PC-9 (cell line): ENCODE measurements at regions not wholly inside any gene's neighbourhood (a gene's known extent, or its start where the extent isn't known, plus 50 kb on each side); places are given as distances from the start of the nearest gene placed in this dataset.

Experiments used
- BruUV-seq: library from RNA; stranded (reverse); fragments of 400-500 nt; replicated peaks from 2 replicates; lab custom pipeline; 2021; lab: Mats Ljungman, UMichigan
- CTCF ChIA-PET: fragments of 300-600 bp; sonication (Branson Sonifier 250); formaldehyde crosslinking; loops from one replicate; lab custom pipeline; 2022; ENCODE audit warnings: antibody characterized with exemption; lab: Charles Lee
- POLR2A ChIA-PET: fragments of 300-600 bp; sonication (Branson Sonifier 250); formaldehyde crosslinking; loops from one replicate; lab custom pipeline; 2022; ENCODE audit warnings: antibody characterized with exemption; ENCODE audit not compliant: unreplicated experiment; lab: Charles Lee
- DNase-seq, 2 experiments: peaks; one replicate each; pipeline versions ENCODE4 v3.0.0 to v3.0.0-alpha.2; 2015 to 2022; ENCODE audit warnings: mixed read lengths in 1 of 2
- H2AFZ ChIP-seq: fragments of 200-600 bp; sonication (generic); 2 replicates; pipeline ENCODE4 v1.8.1; 2017; ENCODE audit warnings: antibody characterized with exemption
- H3F3A ChIP-seq: fragments of 200-600 bp; sonication (generic); 2 replicates; pipeline ENCODE4 v1.8.1; 2017; ENCODE audit warnings: antibody characterized with exemption, mild to moderate bottlenecking, low read depth; ENCODE audit not compliant: insufficient read depth
- H3K27ac ChIP-seq: fragments of 200-600 bp; sonication (generic); 2 replicates; pipeline ENCODE4 v1.6.1; 2016; ENCODE audit warnings: mixed run types
- H3K27me3 ChIP-seq: fragments of 200-600 bp; sonication (generic); 2 replicates; pipeline ENCODE4 v1.6.1; 2016; ENCODE audit warnings: low read depth, mixed run types; ENCODE audit not compliant: insufficient read depth
- H3K36me3 ChIP-seq: fragments of 200-600 bp; sonication (generic); 2 replicates; pipeline ENCODE4 v1.6.1; 2016; ENCODE audit warnings: low read depth, mixed run types
- H3K4me1 ChIP-seq: fragments of 200-600 bp; sonication (generic); replicated peaks from 2 replicates; pipeline ENCODE4 v1.6.1; 2016; ENCODE audit warnings: mixed run types; ENCODE audit not compliant: insufficient read depth
- H3K4me2 ChIP-seq: fragments of 200-600 bp; sonication (generic); 2 replicates; pipeline ENCODE4 v1.6.1; 2017; ENCODE audit warnings: mixed run types
- H3K4me3 ChIP-seq: fragments of 200-600 bp; sonication (generic); 2 replicates; pipeline ENCODE4 v1.6.1; 2016; ENCODE audit warnings: mixed run types
- H3K79me2 ChIP-seq: fragments of 200-600 bp; sonication (generic); 2 replicates; pipeline ENCODE4 v1.6.1; 2017; ENCODE audit warnings: low read depth, mixed run types
- H3K9me2 ChIP-seq: fragments of 200-600 bp; sonication (generic); 2 replicates; pipeline ENCODE4 v1.8.1; 2017; ENCODE audit warnings: mild to moderate bottlenecking; ENCODE audit not compliant: insufficient read depth
- H3K9me3 ChIP-seq: fragments of 200-600 bp; sonication (generic); 2 replicates; pipeline ENCODE4 v1.8.1; 2016; ENCODE audit warnings: low read depth; ENCODE audit not compliant: insufficient read depth
- H4K20me1 ChIP-seq: fragments of 200-600 bp; sonication (generic); 2 replicates; pipeline ENCODE4 v1.8.1; 2017; ENCODE audit not compliant: insufficient read depth
- CTCF ChIP-seq: fragments of 200-600 bp; sonication (generic); conservative IDR thresholded peaks from 2 replicates; pipeline ENCODE4 v1.6.1; 2017; ENCODE audit warnings: mixed run types, antibody characterized with exemption, mild to moderate bottlenecking, moderate library complexity
- EZH2 ChIP-seq: fragments of 200-600 bp; sonication (generic); IDR thresholded peaks from 2 replicates; pipeline ENCODE4 v1.8.0; 2017; ENCODE audit warnings: antibody characterized with exemption, low read depth
- intact Hi-C: fragments of 100-400 bp; cut with micrococcal nuclease; formaldehyde crosslinking; loops from one replicate; pipeline ENCODE4 v1.10.0; 2022; ENCODE audit not compliant: unreplicated experiment

GRCh38 chr2:76193089-76193488, 482.4 kb upstream of the GCFC2 start:
- Histone ChIP-seq H2AFZ (no peak overlapping the region), H3K9me2 (no peaks in the 10 kb centered on the region), H3K36me3 (no peaks in the 10 kb centered on the region), H3K27me3 (no peaks in the 10 kb centered on the region), H3K79me2 (no peaks in the 10 kb centered on the region), H4K20me1 (no peaks in the 10 kb centered on the region), H3K4me2 (no peak overlapping the region), H3K4me3 (no peak overlapping the region), H3K9me3 (no peaks in the 10 kb centered on the region), H3K4me1 (no peaks in the 10 kb centered on the region), H3K27ac (no peak overlapping the region), H3F3A (no peaks in the 10 kb centered on the region)
- intact Hi-C loops = loop anchor here (10.0 kb wide), 1 partner anchor 412 kb away; no protein-coding TSS in a partner anchor
- POLR2A ChIA-PET = no interaction called here
- no peak for DNase-seq
- CTCF ChIA-PET = no interaction called here
- BruUV-seq = no TSS peak
- no peak for TF ChIP-seq CTCF
- no peak for TF ChIP-seq EZH2

- 0 out of 2 replicates have a peak, but pooled peaks cover 4% of the 10 kb centered on the region for H3K27me3 ChIP-seq
- H3K36me3 ChIP-seq = no peaks in the 10 kb centered on the region
- no peaks in the 10 kb centered on the region for H3K4me1 ChIP-seq
- H3K4me3 ChIP-seq = no peak overlapping the region
- H3K9me3 ChIP-seq = no peaks in the 10 kb centered on the region
- H3K27ac ChIP-seq = no peak overlapping the region
- H4K20me1 ChIP-seq = no peaks in the 10 kb centered on the region
- H2AFZ ChIP-seq = no peak overlapping the region
- TF ChIP-seq EZH2 (no peak), CTCF (no peak)
- no TSS peak for BruUV-seq
- no peaks in the 10 kb centered on the region for H3K79me2 ChIP-seq
- H3K9me2 ChIP-seq = no peaks in the 10 kb centered on the region
- CTCF ChIA-PET = no interaction called here
- intact Hi-C loops = no loop called here
- no peak overlapping the region for H3K4me2 ChIP-seq
- POLR2A ChIA-PET = no interaction called here
- H3F3A ChIP-seq = no peaks in the 10 kb centered on the region
- no peak for DNase-seq
Measured at GRCh38 chr2:76188334-76189008, 477.8 kb upstream of the GCFC2 start.

GRCh38 chr2:76187415-76187814, 476.7 kb upstream of the GCFC2 start:
- Histone ChIP-seq H3K36me3 (no peaks in the 10 kb centered on the region), H3F3A (no peaks in the 10 kb centered on the region), H3K27me3 (0 out of 2 replicates have a peak, but pooled peaks cover 4% of the 10 kb centered on the region), H3K4me1 (no peaks in the 10 kb centered on the region), H4K20me1 (no peaks in the 10 kb centered on the region), H3K27ac (no peak overlapping the region), H2AFZ (no peak overlapping the region), H3K4me2 (no peak overlapping the region), H3K4me3 (no peak overlapping the region), H3K9me3 (no peaks in the 10 kb centered on the region), H3K79me2 (no peaks in the 10 kb centered on the region), H3K9me2 (no peaks in the 10 kb centered on the region)
- intact Hi-C loops = no loop called here
- TF ChIP-seq CTCF = no peak
- TF ChIP-seq EZH2 = no peak
- ChIA-PET POLR2A (interaction anchor here (0.6 kb wide), 1 partner anchor 347 kb away, joined by 5 read pairs; no protein-coding TSS in a partner anchor), CTCF (no interaction called here)
- BruUV-seq = no TSS peak
- DNase-seq = no peak
